ENCODE measurements at regions not wholly inside any gene's neighbourhood (a gene's known extent, or its start where the extent isn't known, plus 50 kb on each side); places are given as distances from the start of the nearest gene placed in this dataset.
A peak's percentile ranks its signal among the peaks of the same experiment; 100 is the strongest.

GRCh38 chr11:112597286-112597790, 336.7 kb upstream of the PLET1 start:
- in situ Hi-C loops (cut with HindIII; ENCODE audit: low sequenced_read_pairs) = no loop called here
- no peak for DNase-seq (ENCODE audit: low spot score)

- in situ Hi-C loops (cut with HindIII; ENCODE audit: low sequenced_read_pairs) = no loop called here
- DNase-seq (ENCODE audit: low spot score) = no peak
Observed at GRCh38 chr11:112599265-112599664, 338.6 kb upstream of the PLET1 start.

- no peak for DNase-seq (ENCODE audit: low spot score)
- in situ Hi-C loops (cut with HindIII; ENCODE audit: low sequenced_read_pairs) = no loop called here
Observed at GRCh38 chr11:112599856-112600533, 339.3 kb upstream of the PLET1 start.

- DNase-seq (ENCODE audit: low spot score) = no peak
- in situ Hi-C loops (cut with HindIII; ENCODE audit: low sequenced_read_pairs) = no loop called here
Observed at GRCh38 chr11:112605093-112605666, 344.5 kb upstream of the PLET1 start.

- in situ Hi-C loops (cut with HindIII; ENCODE audit: low sequenced_read_pairs) = no loop called here
- no peak for DNase-seq (ENCODE audit: low spot score)
Observed at GRCh38 chr11:112606656-112607055, 346.0 kb upstream of the PLET1 start.

- in situ Hi-C loops (cut with HindIII; ENCODE audit: low sequenced_read_pairs) = no loop called here
- no peak for DNase-seq (ENCODE audit: low spot score)
Observed at GRCh38 chr11:112608509-112608908, 347.8 kb upstream of the PLET1 start.

GRCh38 chr11:112610494-112610893, 349.8 kb upstream of the PLET1 start:
- no peak for DNase-seq (ENCODE audit: low spot score)
- in situ Hi-C loops (cut with HindIII; ENCODE audit: low sequenced_read_pairs) = no loop called here

- in situ Hi-C loops (cut with HindIII; ENCODE audit: low sequenced_read_pairs) = no loop called here
- peak; percentile 53 for DNase-seq (ENCODE audit: low spot score)
Observed at GRCh38 chr11:112610996-112611750, 350.0 kb upstream of the NCAM1 start.

- DNase-seq (ENCODE audit: low spot score) = no peak
- in situ Hi-C loops (cut with HindIII; ENCODE audit: low sequenced_read_pairs) = no loop called here
Observed at GRCh38 chr11:112611771-112612170, 349.4 kb upstream of the NCAM1 start.

GRCh38 chr11:112612250-112612849, 348.9 kb upstream of the NCAM1 start:
- peak; percentile 12 for DNase-seq (ENCODE audit: low spot score)
- in situ Hi-C loops (cut with HindIII; ENCODE audit: low sequenced_read_pairs) = no loop called here

- DNase-seq (ENCODE audit: low spot score) = peak; percentile 7
- in situ Hi-C loops (cut with HindIII; ENCODE audit: low sequenced_read_pairs) = no loop called here
Observed at GRCh38 chr11:112613051-112613972, 347.9 kb upstream of the NCAM1 start.

- DNase-seq (ENCODE audit: low spot score) = no peak
- in situ Hi-C loops (cut with HindIII; ENCODE audit: low sequenced_read_pairs) = no loop called here
Observed at GRCh38 chr11:112614605-112615004, 346.6 kb upstream of the NCAM1 start.

GRCh38 chr11:112615238-112615637, 346.0 kb upstream of the NCAM1 start:
- no peak for DNase-seq (ENCODE audit: low spot score)
- in situ Hi-C loops (cut with HindIII; ENCODE audit: low sequenced_read_pairs) = no loop called here

- in situ Hi-C loops (cut with HindIII; ENCODE audit: low sequenced_read_pairs) = no loop called here
- no peak for DNase-seq (ENCODE audit: low spot score)
Observed at GRCh38 chr11:112615891-112616290, 345.3 kb upstream of the NCAM1 start.

- DNase-seq (ENCODE audit: low spot score) = no peak
Observed at GRCh38 chr11:112616327-112617097, 344.7 kb upstream of the NCAM1 start.

GRCh38 chr11:112617098-112617425, 344.2 kb upstream of the NCAM1 start:
- in situ Hi-C loops (cut with HindIII; ENCODE audit: low sequenced_read_pairs) = no loop called here
- DNase-seq (ENCODE audit: low spot score) = no peak

More at GRCh38 chr11:112616327-112617097, 344.7 kb upstream of the NCAM1 start:
- in situ Hi-C loops (cut with HindIII; ENCODE audit: low sequenced_read_pairs) = no loop called here

GRCh38 chr11:112617977-112618826, 343.0 kb upstream of the NCAM1 start:
- in situ Hi-C loops (cut with HindIII; ENCODE audit: low sequenced_read_pairs) = no loop called here
- DNase-seq (ENCODE audit: low spot score) = no peak
